Stomach (tissue), 4 donors: ENCODE measurements at regions not wholly inside any gene's neighbourhood (a gene's known extent, or its start where the extent isn't known, plus 50 kb on each side); places are given as distances from the start of the nearest gene placed in this dataset.

Experiments used
- POLR2A ChIP-seq, 4 donors: fragments of 450-650 bp; IDR thresholded peaks; one replicate each; pipeline ENCODE4 v1.6.1; 2016; ENCODE audit warnings: antibody characterized with exemption in 4 of 4, control low read depth in 2 of 4, mild to moderate bottlenecking in 1 of 4, moderate library complexity in 1 of 4
- POLR2AphosphoS5 ChIP-seq, 3 donors: sonication (generic); formaldehyde crosslinking; IDR thresholded peaks; one replicate each; pipeline ENCODE4 v1.6.1; 2016; ENCODE audit warnings: antibody characterized with exemption in 3 of 3
- TF ChIP-seq, protein P1 (sequence below), 7 experiments: fragments of 450-650 bp in 4 of 7; fragments of 200-600 bp in 3 of 7; sonication (generic) in 3 of 7; IDR thresholded peaks; one replicate each; pipeline ENCODE4 v1.5.1; 2016 to 2019; ENCODE audit warnings: antibody characterized with exemption in 7 of 7, control low read depth in 2 of 7, mild to moderate bottlenecking in 1 of 7

DNA sequence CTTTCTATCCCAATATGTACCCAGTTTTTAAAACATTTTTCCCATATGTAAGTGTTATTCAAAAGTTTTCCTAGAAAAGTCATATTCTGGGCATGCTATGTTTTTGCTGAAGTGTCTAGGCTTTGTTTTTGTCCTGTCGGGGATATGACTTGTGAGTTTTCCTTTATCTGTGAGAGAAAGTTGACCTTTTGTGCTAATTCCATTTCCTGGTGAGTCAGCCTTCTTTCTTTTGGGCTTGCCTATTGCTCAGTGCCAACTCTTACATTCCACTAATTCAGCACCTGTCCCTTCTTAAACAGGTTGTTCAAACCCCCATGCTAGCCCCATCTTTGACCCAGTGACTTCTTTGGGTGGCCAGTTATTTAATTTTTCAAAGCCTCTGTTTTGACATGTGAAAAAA lies 146.2 kb downstream of the AHR start:
- TF ChIP-seq, protein P1, sequence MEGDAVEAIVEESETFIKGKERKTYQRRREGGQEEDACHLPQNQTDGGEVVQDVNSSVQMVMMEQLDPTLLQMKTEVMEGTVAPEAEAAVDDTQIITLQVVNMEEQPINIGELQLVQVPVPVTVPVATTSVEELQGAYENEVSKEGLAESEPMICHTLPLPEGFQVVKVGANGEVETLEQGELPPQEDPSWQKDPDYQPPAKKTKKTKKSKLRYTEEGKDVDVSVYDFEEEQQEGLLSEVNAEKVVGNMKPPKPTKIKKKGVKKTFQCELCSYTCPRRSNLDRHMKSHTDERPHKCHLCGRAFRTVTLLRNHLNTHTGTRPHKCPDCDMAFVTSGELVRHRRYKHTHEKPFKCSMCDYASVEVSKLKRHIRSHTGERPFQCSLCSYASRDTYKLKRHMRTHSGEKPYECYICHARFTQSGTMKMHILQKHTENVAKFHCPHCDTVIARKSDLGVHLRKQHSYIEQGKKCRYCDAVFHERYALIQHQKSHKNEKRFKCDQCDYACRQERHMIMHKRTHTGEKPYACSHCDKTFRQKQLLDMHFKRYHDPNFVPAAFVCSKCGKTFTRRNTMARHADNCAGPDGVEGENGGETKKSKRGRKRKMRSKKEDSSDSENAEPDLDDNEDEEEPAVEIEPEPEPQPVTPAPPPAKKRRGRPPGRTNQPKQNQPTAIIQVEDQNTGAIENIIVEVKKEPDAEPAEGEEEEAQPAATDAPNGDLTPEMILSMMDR (IDR thresholded peaks at IDR 0.05) = no peak
- TF ChIP-seq POLR2A (IDR thresholded peaks at IDR 0.05) = no peak
- TF ChIP-seq POLR2AphosphoS5 (IDR thresholded peaks at IDR 0.05) = peak in 1 of 3 donors; percentile 68
